ENCODE measurements at regions not wholly inside any gene's neighbourhood (a gene's known extent, or its start where the extent isn't known, plus 50 kb on each side); places are given as distances from the start of the nearest gene placed in this dataset.

GRCh38 chr4:166318810-166319525 lies 445.9 kb downstream of the TLL1 start:
- Mint-ChIP-seq H3K27me3 (ENCODE audit: low read depth) (no peaks in the 10 kb centered on the region), H3K4me1 (ENCODE audit: low read depth) (no peaks in the 10 kb centered on the region), H3K36me3 (ENCODE audit: low read depth) (no peaks in the 10 kb centered on the region), H3K27ac (no peak overlapping the region), H3K9me3 (no peaks in the 10 kb centered on the region), H3K4me3 (ENCODE audit: low read depth) (no peak overlapping the region)
- intact Hi-C loops (cut with micrococcal nuclease), result no loop called here
- DNase-seq (ENCODE audit: low spot score), result no peak

GRCh38 chr4:166323250-166323649 lies 450.2 kb downstream of the TLL1 start:
- Mint-ChIP-seq H3K36me3 (ENCODE audit: low read depth) (no peaks in the 10 kb centered on the region), H3K4me3 (ENCODE audit: low read depth) (no peak overlapping the region), H3K27me3 (ENCODE audit: low read depth) (no peaks in the 10 kb centered on the region), H3K4me1 (ENCODE audit: low read depth) (no peaks in the 10 kb centered on the region), H3K9me3 (no peaks in the 10 kb centered on the region), H3K27ac (no peak overlapping the region)
- intact Hi-C loops (cut with micrococcal nuclease), result no loop called here
- no peak for DNase-seq (ENCODE audit: low spot score)

- no peak overlapping the region for H3K27ac Mint-ChIP-seq
- DNase-seq (ENCODE audit: low spot score), result no peak
- no peaks in the 10 kb centered on the region for H3K27me3 Mint-ChIP-seq (ENCODE audit: low read depth)
- H3K36me3 Mint-ChIP-seq (ENCODE audit: low read depth), result no peaks in the 10 kb centered on the region
- intact Hi-C loops (cut with micrococcal nuclease), result no loop called here
- no peak overlapping the region for H3K4me3 Mint-ChIP-seq (ENCODE audit: low read depth)
- no peaks in the 10 kb centered on the region for H3K4me1 Mint-ChIP-seq (ENCODE audit: low read depth)
- no peaks in the 10 kb centered on the region for H3K9me3 Mint-ChIP-seq
Observed at GRCh38 chr4:166324321-166324720, 451.3 kb downstream of the TLL1 start.

GRCh38 chr4:166335256-166335938 lies 462.4 kb downstream of the TLL1 start:
- Mint-ChIP-seq H3K4me1 (ENCODE audit: low read depth) (no peaks in the 10 kb centered on the region), H3K27ac (no peak overlapping the region), H3K27me3 (ENCODE audit: low read depth) (no peaks in the 10 kb centered on the region), H3K36me3 (ENCODE audit: low read depth) (no peaks in the 10 kb centered on the region), H3K9me3 (peaks cover 10% of the 10 kb centered on the region), H3K4me3 (ENCODE audit: low read depth) (no peak overlapping the region)
- intact Hi-C loops (cut with micrococcal nuclease), result no loop called here
- DNase-seq (ENCODE audit: low spot score), result no peak

DNA sequence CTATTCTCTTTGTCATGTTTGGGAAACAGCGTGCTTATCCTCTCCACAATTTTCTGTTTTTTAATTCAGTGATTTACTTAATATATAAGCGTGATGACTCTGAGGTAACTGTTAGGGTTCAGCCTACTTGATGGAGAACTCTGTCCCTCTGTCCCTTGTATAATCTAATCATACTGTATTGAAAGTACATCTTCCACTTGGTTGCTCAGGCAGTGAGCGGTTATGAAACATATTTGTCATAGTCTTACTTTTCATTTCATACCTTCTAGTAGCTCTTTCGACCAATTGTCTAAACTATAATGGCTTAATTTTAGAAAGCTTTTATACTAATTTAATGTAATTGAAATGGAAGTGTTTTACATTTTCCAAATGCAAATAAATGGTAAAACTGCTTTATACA lies 469.0 kb downstream of the TLL1 start:
- Mint-ChIP-seq H3K36me3 (ENCODE audit: low read depth) (no peaks in the 10 kb centered on the region), H3K27ac (no peak overlapping the region), H3K4me3 (ENCODE audit: low read depth) (no peak overlapping the region), H3K4me1 (ENCODE audit: low read depth) (no peaks in the 10 kb centered on the region), H3K9me3 (peaks cover 8% of the 10 kb centered on the region), H3K27me3 (ENCODE audit: low read depth) (no peaks in the 10 kb centered on the region)
- DNase-seq (ENCODE audit: low spot score), result no peak
- intact Hi-C loops (cut with micrococcal nuclease), result no loop called here

GRCh38 chr4:166363198-166363597 lies 490.2 kb downstream of the TLL1 start:
- no peak for DNase-seq (ENCODE audit: low spot score)
- H3K27me3 Mint-ChIP-seq (ENCODE audit: low read depth), result no peaks in the 10 kb centered on the region
- no peak overlapping the region for H3K4me3 Mint-ChIP-seq (ENCODE audit: low read depth)
- peaks cover 4% of the 10 kb centered on the region for H3K9me3 Mint-ChIP-seq
- H3K27ac Mint-ChIP-seq, result no peak overlapping the region
- no peaks in the 10 kb centered on the region for H3K36me3 Mint-ChIP-seq (ENCODE audit: low read depth)
- intact Hi-C loops (cut with micrococcal nuclease), result no loop called here
- no peaks in the 10 kb centered on the region for H3K4me1 Mint-ChIP-seq (ENCODE audit: low read depth)

DNA sequence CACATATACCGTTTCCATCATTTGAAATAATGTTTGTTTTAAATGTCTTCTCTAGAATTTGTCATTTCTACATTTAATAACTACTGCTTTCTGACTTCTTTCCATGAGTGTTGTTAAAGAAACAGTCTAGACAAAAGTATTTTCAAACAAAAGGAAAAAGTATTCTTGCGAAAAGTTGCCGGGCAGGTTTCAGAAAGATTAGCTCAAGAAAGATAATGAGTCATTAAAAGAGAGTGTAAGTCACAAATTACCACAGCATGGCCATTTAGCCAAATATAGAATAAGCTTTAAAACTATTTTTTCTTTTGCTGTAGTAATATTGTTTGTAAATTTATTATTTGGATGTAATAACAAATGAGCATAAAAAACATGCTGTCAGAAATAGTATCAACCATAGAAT lies 493.0 kb downstream of the TLL1 start:
- intact Hi-C loops (cut with micrococcal nuclease), result no loop called here
- Mint-ChIP-seq H3K27me3 (ENCODE audit: low read depth) (no peaks in the 10 kb centered on the region), H3K4me3 (ENCODE audit: low read depth) (no peak overlapping the region), H3K36me3 (ENCODE audit: low read depth) (no peaks in the 10 kb centered on the region), H3K27ac (no peak overlapping the region), H3K4me1 (ENCODE audit: low read depth) (no peaks in the 10 kb centered on the region), H3K9me3 (peaks cover 11% of the 10 kb centered on the region)
- DNase-seq (ENCODE audit: low spot score), result no peak

GRCh38 chr4:166377578-166377977 lies 504.5 kb downstream of the TLL1 start:
- Mint-ChIP-seq H3K4me1 (ENCODE audit: low read depth) (no peaks in the 10 kb centered on the region), H3K27me3 (ENCODE audit: low read depth) (no peaks in the 10 kb centered on the region), H3K27ac (no peak overlapping the region), H3K36me3 (ENCODE audit: low read depth) (no peaks in the 10 kb centered on the region), H3K9me3 (peaks cover 38% of the 10 kb centered on the region), H3K4me3 (ENCODE audit: low read depth) (no peak overlapping the region)
- DNase-seq (ENCODE audit: low spot score), result no peak
- intact Hi-C loops (cut with micrococcal nuclease), result no loop called here

- Mint-ChIP-seq H3K27me3 (ENCODE audit: low read depth) (no peaks in the 10 kb centered on the region), H3K4me1 (ENCODE audit: low read depth) (no peaks in the 10 kb centered on the region)
- intact Hi-C loops (cut with micrococcal nuclease), result no loop called here
Observed at GRCh38 chr4:166386491-166387360, 513.7 kb downstream of the TLL1 start.

GRCh38 chr4:166391501-166391900 lies 518.5 kb downstream of the TLL1 start:
- no peaks in the 10 kb centered on the region for H3K36me3 Mint-ChIP-seq (ENCODE audit: low read depth)
- no peaks in the 10 kb centered on the region for H3K27me3 Mint-ChIP-seq (ENCODE audit: low read depth)
- H3K4me3 Mint-ChIP-seq (ENCODE audit: low read depth), result no peak overlapping the region
- intact Hi-C loops (cut with micrococcal nuclease), result no loop called here
- H3K4me1 Mint-ChIP-seq (ENCODE audit: low read depth), result no peaks in the 10 kb centered on the region
- H3K27ac Mint-ChIP-seq, result no peak overlapping the region
- H3K9me3 Mint-ChIP-seq, result peaks cover 4% of the 10 kb centered on the region
- DNase-seq (ENCODE audit: low spot score), result no peak

More at GRCh38 chr4:166386491-166387360, 513.7 kb downstream of the TLL1 start:
- Mint-ChIP-seq H3K4me3 (ENCODE audit: low read depth) (no peak overlapping the region), H3K9me3 (peaks cover 10% of the 10 kb centered on the region), H3K36me3 (ENCODE audit: low read depth) (no peaks in the 10 kb centered on the region), H3K27ac (no peak overlapping the region)
- no peak for DNase-seq (ENCODE audit: low spot score)

GRCh38 chr4:166399021-166399420 lies 526.0 kb downstream of the TLL1 start:
- Mint-ChIP-seq H3K27ac (no peak overlapping the region), H3K9me3 (no peaks in the 10 kb centered on the region), H3K4me1 (ENCODE audit: low read depth) (no peaks in the 10 kb centered on the region), H3K4me3 (ENCODE audit: low read depth) (no peak overlapping the region), H3K27me3 (ENCODE audit: low read depth) (no peaks in the 10 kb centered on the region), H3K36me3 (ENCODE audit: low read depth) (no peaks in the 10 kb centered on the region)
- intact Hi-C loops (cut with micrococcal nuclease), result no loop called here
- DNase-seq (ENCODE audit: low spot score), result no peak

DNA sequence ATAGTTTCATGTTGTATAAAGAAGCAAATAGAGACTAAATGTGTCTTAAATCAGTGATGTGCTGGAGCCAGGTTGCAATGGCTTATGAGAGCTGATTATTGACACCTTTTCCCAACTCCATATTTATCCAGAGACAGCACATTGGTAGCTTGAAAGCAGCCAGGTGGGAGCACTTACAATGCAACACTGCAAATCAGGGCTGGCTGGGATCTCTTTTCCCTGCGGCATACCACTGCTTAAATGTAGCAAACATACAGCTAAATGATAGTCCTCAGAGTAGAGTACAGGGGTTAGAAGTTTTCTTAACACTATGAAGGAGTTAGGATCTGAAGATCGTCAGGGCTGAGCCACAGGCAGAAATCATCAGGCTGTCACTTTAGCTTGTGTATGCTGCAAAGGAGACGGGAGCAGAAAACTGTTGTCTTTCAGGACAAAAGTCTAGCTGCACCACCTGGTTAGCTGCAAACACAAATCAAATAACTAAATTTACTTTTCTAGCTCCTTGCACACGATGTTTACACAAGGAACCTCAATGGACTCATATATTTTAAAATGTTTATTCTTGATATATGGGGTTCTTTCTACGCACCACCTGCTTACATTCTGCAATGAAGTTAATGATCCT lies 527.3 kb downstream of the TLL1 start:
- intact Hi-C loops (cut with micrococcal nuclease), result no loop called here
- H3K27ac Mint-ChIP-seq, result no peak overlapping the region
- H3K27me3 Mint-ChIP-seq (ENCODE audit: low read depth), result no peaks in the 10 kb centered on the region
- no peaks in the 10 kb centered on the region for H3K36me3 Mint-ChIP-seq (ENCODE audit: low read depth)
- no peaks in the 10 kb centered on the region for H3K9me3 Mint-ChIP-seq
- DNase-seq (ENCODE audit: low spot score), result no peak
- no peak overlapping the region for H3K4me3 Mint-ChIP-seq (ENCODE audit: low read depth)
- no peaks in the 10 kb centered on the region for H3K4me1 Mint-ChIP-seq (ENCODE audit: low read depth)
